OCI-LY7 (cell line): ENCODE measurements at regions not wholly inside any gene's neighbourhood (a gene's known extent, or its start where the extent isn't known, plus 50 kb on each side); places are given as distances from the start of the nearest gene placed in this dataset.

Experiments used
- BruUV-seq: library from RNA; stranded (reverse); fragments of 400-500 nt; replicated peaks from 2 replicates; lab custom pipeline; 2021; lab: Mats Ljungman, UMichigan
- CTCF ChIA-PET: fragments of 300-600 bp; sonication (Branson Sonifier 250); formaldehyde crosslinking; loops from one replicate; lab custom pipeline; 2022; ENCODE audit warnings: antibody characterized with exemption; ENCODE audit not compliant: unreplicated experiment; lab: Charles Lee
- POLR2A ChIA-PET: fragments of 300-600 bp; sonication (Branson Sonifier 250); formaldehyde crosslinking; loops from one replicate; lab custom pipeline; 2022; ENCODE audit warnings: antibody characterized with exemption; lab: Charles Lee
- DNase-seq: peaks from one replicate; pipeline ENCODE4 v3.0.0-alpha.2; 2015; ENCODE audit warnings: low spot score
- H2AFZ ChIP-seq: fragments of 200-600 bp; sonication (generic), shearing (Covaris generic); 2 replicates; pipeline ENCODE4 v1.6.1; 2014; ENCODE audit warnings: mild to moderate bottlenecking, antibody characterized with exemption, low read length, moderate library complexity
- H3K27ac ChIP-seq: fragments of 200-600 bp; sonication (generic); 2 replicates; pipeline ENCODE4 v1.5.1; 2014; ENCODE audit warnings: mixed run types, low read depth, mild to moderate bottlenecking, moderate library complexity, low read length, inconsistent platforms; ENCODE audit not compliant: poor library complexity, severe bottlenecking
- H3K36me3 ChIP-seq: fragments of 200-600 bp; sonication (generic); 2 replicates; pipeline ENCODE4 v1.6.1; 2014; ENCODE audit warnings: mild to moderate bottlenecking, antibody characterized with exemption, low read length, moderate library complexity, mixed read lengths; ENCODE audit not compliant: insufficient read depth
- H3K4me1 ChIP-seq: fragments of 200-600 bp; sonication (generic); 2 replicates; pipeline ENCODE4 v1.5.1; 2014; ENCODE audit warnings: mild to moderate bottlenecking, low read length; ENCODE audit not compliant: insufficient read depth, poor library complexity, severe bottlenecking
- H3K4me2 ChIP-seq: fragments of 200-600 bp; sonication (generic); 2 replicates; pipeline ENCODE4 v1.6.1; 2014; ENCODE audit warnings: mild to moderate bottlenecking, low read length
- H3K4me3 ChIP-seq: fragments of 200-600 bp; sonication (generic); 2 replicates; pipeline ENCODE4 v1.5.1; 2014; ENCODE audit warnings: mild to moderate bottlenecking, low read depth, low read length; ENCODE audit not compliant: poor library complexity, severe bottlenecking
- H3K79me2 ChIP-seq: fragments of 200-600 bp; sonication (generic); 2 replicates; pipeline ENCODE4 v1.6.1; 2016; ENCODE audit warnings: low read depth, mild to moderate bottlenecking, low read length, moderate library complexity, mixed read lengths; ENCODE audit not compliant: insufficient read depth
- H3K9me2 ChIP-seq: fragments of 200-600 bp; sonication (generic); 2 replicates; pipeline ENCODE4 v1.6.1; 2016; ENCODE audit warnings: mild to moderate bottlenecking, low read length, mixed read lengths; ENCODE audit not compliant: insufficient read depth
- H3K9me3 ChIP-seq: fragments of 200-600 bp; sonication (generic); 2 replicates; pipeline ENCODE4 v1.6.1; 2014; ENCODE audit warnings: mild to moderate bottlenecking, mixed run types, low read length, mixed read lengths
- H4K20me1 ChIP-seq: fragments of 200-600 bp; sonication (generic); 2 replicates; pipeline ENCODE4 v1.6.1; 2014; ENCODE audit warnings: mild to moderate bottlenecking, antibody characterized with exemption, low read length, moderate library complexity, mixed read lengths; ENCODE audit not compliant: insufficient read depth
- EZH2phosphoT487 ChIP-seq: fragments of 200-600 bp; sonication (generic); IDR thresholded peaks from 2 replicates; pipeline ENCODE4 v1.6.1; 2018; ENCODE audit warnings: low read depth, borderline replicate concordance, mild to moderate bottlenecking, mixed run types, antibody characterized with exemption, low read length, moderate library complexity, mixed read lengths
- intact Hi-C: fragments of 100-400 bp; cut with micrococcal nuclease; formaldehyde crosslinking; loops from one replicate; pipeline ENCODE4 v1.10.0; 2022; ENCODE audit not compliant: unreplicated experiment
- TF ChIP-seq, protein P1 (sequence below): fragments of 200-600 bp; sonication (generic); conservative IDR thresholded peaks from 2 replicates; pipeline ENCODE4 v1.5.1; 2014; ENCODE audit warnings: mild to moderate bottlenecking, antibody characterized with exemption, low read length, moderate library complexity, mixed read lengths

DNA sequence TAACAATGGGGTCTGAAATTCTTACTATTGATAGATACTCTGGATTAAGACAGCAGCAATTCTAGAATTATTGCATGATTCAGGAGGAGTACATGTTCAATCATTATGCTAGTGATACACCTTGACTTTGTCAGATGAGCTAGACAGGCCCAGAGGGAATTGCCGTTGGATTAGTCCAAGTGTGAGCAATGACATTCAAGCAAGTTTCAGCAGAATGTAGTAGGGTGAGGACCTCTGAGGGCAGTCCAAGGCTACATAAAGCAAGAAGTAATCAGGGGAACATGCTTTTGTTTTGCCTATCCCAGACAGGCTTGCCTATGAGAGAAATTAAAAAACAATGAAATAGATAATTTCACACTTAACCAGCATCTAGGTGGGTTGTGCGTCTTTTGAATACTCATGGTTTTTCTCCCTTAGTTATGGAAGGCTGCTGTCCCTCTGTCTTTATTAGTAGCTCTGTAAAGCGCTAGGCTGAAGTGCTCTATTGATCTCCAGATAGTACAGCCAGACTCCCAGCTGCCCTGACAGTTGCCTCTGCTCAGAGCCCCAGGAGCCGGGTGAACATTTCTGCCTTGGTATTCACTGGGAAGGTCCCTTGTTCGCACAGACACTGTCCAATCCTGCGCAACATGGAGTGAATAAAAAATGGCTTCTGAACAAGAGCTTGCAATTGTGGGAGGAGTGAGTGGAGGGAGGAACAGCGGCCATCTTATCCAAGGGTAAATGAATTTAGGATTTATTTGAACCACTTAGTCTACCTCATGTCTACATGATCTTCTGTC is 316.6 kb upstream of the ONECUT1 start:
- no peaks in the 10 kb centered on the region for H3K79me2 ChIP-seq
- no peaks in the 10 kb centered on the region for H3K9me2 ChIP-seq
- no peak overlapping the region for H3K4me3 ChIP-seq
- H3K4me1 ChIP-seq, result no peaks in the 10 kb centered on the region
- no TSS peak for BruUV-seq
- no peaks in the 10 kb centered on the region for H3K36me3 ChIP-seq
- H3K27ac ChIP-seq, result no peak overlapping the region
- no peaks in the 10 kb centered on the region for H4K20me1 ChIP-seq
- no peak for DNase-seq
- intact Hi-C loops, result no loop called here
- ChIA-PET POLR2A (interaction anchor here (1.6 kb wide), 1 partner anchor 9 kb away, joined by 5 read pairs; no protein-coding TSS in a partner anchor), CTCF (no interaction called here)
- H3K9me3 ChIP-seq, result no peaks in the 10 kb centered on the region
- H3K4me2 ChIP-seq, result no peak overlapping the region
- no peak overlapping the region for H2AFZ ChIP-seq
- TF ChIP-seq, protein P1, sequence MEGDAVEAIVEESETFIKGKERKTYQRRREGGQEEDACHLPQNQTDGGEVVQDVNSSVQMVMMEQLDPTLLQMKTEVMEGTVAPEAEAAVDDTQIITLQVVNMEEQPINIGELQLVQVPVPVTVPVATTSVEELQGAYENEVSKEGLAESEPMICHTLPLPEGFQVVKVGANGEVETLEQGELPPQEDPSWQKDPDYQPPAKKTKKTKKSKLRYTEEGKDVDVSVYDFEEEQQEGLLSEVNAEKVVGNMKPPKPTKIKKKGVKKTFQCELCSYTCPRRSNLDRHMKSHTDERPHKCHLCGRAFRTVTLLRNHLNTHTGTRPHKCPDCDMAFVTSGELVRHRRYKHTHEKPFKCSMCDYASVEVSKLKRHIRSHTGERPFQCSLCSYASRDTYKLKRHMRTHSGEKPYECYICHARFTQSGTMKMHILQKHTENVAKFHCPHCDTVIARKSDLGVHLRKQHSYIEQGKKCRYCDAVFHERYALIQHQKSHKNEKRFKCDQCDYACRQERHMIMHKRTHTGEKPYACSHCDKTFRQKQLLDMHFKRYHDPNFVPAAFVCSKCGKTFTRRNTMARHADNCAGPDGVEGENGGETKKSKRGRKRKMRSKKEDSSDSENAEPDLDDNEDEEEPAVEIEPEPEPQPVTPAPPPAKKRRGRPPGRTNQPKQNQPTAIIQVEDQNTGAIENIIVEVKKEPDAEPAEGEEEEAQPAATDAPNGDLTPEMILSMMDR, result no peak

DNA sequence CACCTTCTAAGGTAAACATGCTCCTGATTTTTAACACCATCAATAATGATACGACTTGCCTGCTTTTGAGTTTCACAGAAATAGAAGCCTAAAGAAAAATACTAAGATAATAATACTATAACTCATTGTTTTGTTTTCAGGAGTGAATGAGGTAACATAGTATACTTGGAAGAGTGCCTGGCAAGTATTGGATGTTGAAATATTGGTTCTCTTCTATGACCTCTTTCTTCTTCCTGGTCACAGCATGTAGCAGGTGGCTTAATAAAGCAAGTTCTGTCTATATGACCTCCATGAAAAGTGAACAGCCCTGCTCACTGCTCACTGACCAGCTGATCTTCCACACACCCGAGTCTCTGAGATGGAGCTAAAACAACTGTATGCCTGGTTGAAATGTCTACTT is 312.3 kb upstream of the ONECUT1 start:
- POLR2A ChIA-PET, result no interaction called here

DNA sequence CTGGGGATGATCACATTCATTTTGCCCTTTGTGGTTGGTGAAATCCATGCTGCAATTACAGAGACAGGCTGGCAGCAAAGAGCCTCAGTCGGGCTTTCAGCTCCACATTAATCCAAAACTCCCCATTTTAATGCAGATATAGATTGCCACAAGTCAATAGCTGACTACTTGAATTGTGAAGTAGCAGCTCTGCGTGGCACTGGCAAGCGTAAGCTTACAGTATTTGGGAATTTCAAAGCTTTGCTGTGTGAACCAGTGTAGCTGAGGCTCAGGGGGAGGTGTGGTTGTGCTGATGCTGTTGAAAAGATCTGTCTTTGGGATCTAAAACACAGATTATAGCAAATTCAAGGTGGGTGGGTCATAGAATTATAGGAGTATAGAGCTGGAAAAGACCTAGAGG is 290.3 kb upstream of the ONECUT1 start:
- intact Hi-C loops, result no loop called here
- POLR2A ChIA-PET, result no interaction called here

More for the DNA sequence above, 312.3 kb upstream of the ONECUT1 start:
- H3K36me3 ChIP-seq, result no peaks in the 10 kb centered on the region
- H3K4me2 ChIP-seq, result no peak overlapping the region
- CTCF ChIA-PET, result no interaction called here
- BruUV-seq, result no TSS peak
- intact Hi-C loops, result no loop called here
- no peaks in the 10 kb centered on the region for H3K9me3 ChIP-seq
- no peaks in the 10 kb centered on the region for H3K4me1 ChIP-seq
- H2AFZ ChIP-seq, result no peak overlapping the region
- DNase-seq, result no peak
- H3K79me2 ChIP-seq, result no peaks in the 10 kb centered on the region
- H3K9me2 ChIP-seq, result no peaks in the 10 kb centered on the region
- H4K20me1 ChIP-seq, result no peaks in the 10 kb centered on the region
- no peak for TF ChIP-seq EZH2phosphoT487
- TF ChIP-seq, protein P1, result no peak
- no peak overlapping the region for H3K4me3 ChIP-seq
- H3K27ac ChIP-seq, result no peak overlapping the region

More for the DNA sequence above, 290.3 kb upstream of the ONECUT1 start:
- no TSS peak for BruUV-seq
- DNase-seq, result no peak
- Histone ChIP-seq H3K9me3 (no peaks in the 10 kb centered on the region), H3K4me2 (no peak overlapping the region), H3K4me3 (no peak overlapping the region), H3K9me2 (no peaks in the 10 kb centered on the region), H2AFZ (no peak overlapping the region), H3K27ac (no peak overlapping the region), H3K79me2 (no peaks in the 10 kb centered on the region), H4K20me1 (no peaks in the 10 kb centered on the region), H3K4me1 (no peaks in the 10 kb centered on the region), H3K36me3 (no peaks in the 10 kb centered on the region)
- TF ChIP-seq, protein P1, result no peak
- TF ChIP-seq EZH2phosphoT487, result no peak
- CTCF ChIA-PET, result no interaction called here
